ENCODE measurements at regions not wholly inside any gene's neighbourhood (a gene's known extent, or its start where the extent isn't known, plus 50 kb on each side); places are given as distances from the start of the nearest gene placed in this dataset.

- Histone ChIP-seq H3K27me3 (ENCODE audit: control insufficient read depth, insufficient read depth, low read length) (no peaks in the 10 kb centered on the region), H3K4me3 (ENCODE audit: low read depth, low read length) (no peak overlapping the region), H3K36me3 (ENCODE audit: control insufficient read depth, insufficient read depth, low read length) (no peaks in the 10 kb centered on the region)
- ChIA-PET CTCF (no interaction called here), POLR2A (no interaction called here)
- TF ChIP-seq CTCF (IDR thresholded peaks at IDR 0.05; ENCODE audit: insufficient read depth, low read depth, low read length): no peak
- DNase-seq (ENCODE audit: low read depth): no peak
Observed at GRCh38 chr16:8519179-8519578, 71.1 kb downstream of the TMEM114 start.

- Histone ChIP-seq H3K27me3 (ENCODE audit: control insufficient read depth, insufficient read depth, low read length) (no peaks in the 10 kb centered on the region), H3K36me3 (ENCODE audit: control insufficient read depth, insufficient read depth, low read length) (no peaks in the 10 kb centered on the region), H3K4me3 (ENCODE audit: low read depth, low read length) (no peak overlapping the region)
- ChIA-PET CTCF (no interaction called here), POLR2A (no interaction called here)
- no peak for DNase-seq (ENCODE audit: low read depth)
- TF ChIP-seq CTCF (IDR thresholded peaks at IDR 0.05; ENCODE audit: insufficient read depth, low read depth, low read length): no peak
Observed at GRCh38 chr16:8517280-8517679, 73.0 kb downstream of the TMEM114 start.

GRCh38 chr16:8516471-8516870 lies 73.8 kb downstream of the TMEM114 start:
- CTCF ChIA-PET: interaction anchor here (1.3 kb wide), 1 partner anchor 15 kb away, joined by 3 read pairs; no protein-coding TSS in a partner anchor
- Histone ChIP-seq H3K36me3 (ENCODE audit: control insufficient read depth, insufficient read depth, low read length) (no peaks in the 10 kb centered on the region), H3K27me3 (ENCODE audit: control insufficient read depth, insufficient read depth, low read length) (no peaks in the 10 kb centered on the region), H3K4me3 (ENCODE audit: low read depth, low read length) (no peak overlapping the region)
- DNase-seq (ENCODE audit: low read depth): no peak
- TF ChIP-seq CTCF (IDR thresholded peaks at IDR 0.05; ENCODE audit: insufficient read depth, low read depth, low read length): no peak
- POLR2A ChIA-PET: no interaction called here

GRCh38 chr16:8512941-8513624 lies 77.2 kb downstream of the TMEM114 start:
- Histone ChIP-seq H3K27me3 (ENCODE audit: control insufficient read depth, insufficient read depth, low read length) (no peaks in the 10 kb centered on the region), H3K36me3 (ENCODE audit: control insufficient read depth, insufficient read depth, low read length) (no peaks in the 10 kb centered on the region), H3K4me3 (ENCODE audit: low read depth, low read length) (no peak overlapping the region)
- CTCF ChIA-PET: no interaction called here
- POLR2A ChIA-PET: no interaction called here
- no peak for TF ChIP-seq CTCF (IDR thresholded peaks at IDR 0.05; ENCODE audit: insufficient read depth, low read depth, low read length)
- DNase-seq (ENCODE audit: low read depth): no peak

DNA sequence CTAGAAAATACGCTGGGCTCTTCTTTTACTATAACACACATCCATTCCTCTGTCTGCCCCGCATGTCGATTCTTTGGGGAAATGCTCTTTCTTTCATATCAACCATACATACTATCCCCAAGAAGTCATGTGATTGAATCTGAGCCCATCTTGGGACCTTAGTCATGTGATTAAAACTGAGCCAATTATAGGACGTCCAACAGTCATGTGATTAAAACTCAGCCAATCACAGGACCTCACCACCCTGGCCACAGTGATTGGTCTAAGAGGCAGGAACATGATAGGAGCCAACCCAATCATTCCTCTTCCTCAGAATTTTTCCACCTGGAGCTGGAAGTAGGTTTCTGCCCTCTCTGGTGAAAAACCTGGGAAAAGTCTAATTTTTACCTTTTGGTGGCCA lies 78.8 kb downstream of the TMEM114 start:
- CTCF ChIA-PET: no interaction called here
- no peak for TF ChIP-seq CTCF (IDR thresholded peaks at IDR 0.05; ENCODE audit: insufficient read depth, low read depth, low read length)
- no peaks in the 10 kb centered on the region for H3K36me3 ChIP-seq (ENCODE audit: control insufficient read depth, insufficient read depth, low read length)

More for the DNA sequence above, 78.8 kb downstream of the TMEM114 start:
- POLR2A ChIA-PET: no interaction called here
- no peak for DNase-seq (ENCODE audit: low read depth)
- H3K4me3 ChIP-seq (ENCODE audit: low read depth, low read length): no peak overlapping the region
- no peaks in the 10 kb centered on the region for H3K27me3 ChIP-seq (ENCODE audit: control insufficient read depth, insufficient read depth, low read length)
